Ovary (tissue), 3 donors: ENCODE measurements at regions not wholly inside any gene's neighbourhood (a gene's known extent, or its start where the extent isn't known, plus 50 kb on each side); places are given as distances from the start of the nearest gene placed in this dataset.

Experiments used
- CTCF ChIP-seq, 3 donors: fragments of 450-650 bp in 2 of 3; fragments of 200-600 bp in 1 of 3; IDR thresholded peaks; one replicate each; pipeline versions ENCODE4 v1.5.1 to v1.8.0; 2016 to 2022; ENCODE audit warnings: antibody characterized with exemption in 3 of 3, mild to moderate bottlenecking in 1 of 3
- POLR2A ChIP-seq: fragments of 450-650 bp; IDR thresholded peaks from one replicate; pipeline ENCODE4 v1.6.1; 2017; ENCODE audit warnings: antibody characterized with exemption, mild to moderate bottlenecking, moderate library complexity
- donor health status: DM: no; HTN: no; CAD: no.

- TF ChIP-seq CTCF (IDR thresholded peaks at IDR 0.05) = no peak
- no peak for TF ChIP-seq POLR2A
Measured at GRCh38 chr5:87755360-87755759, 342.6 kb upstream of the CCNH start.
